Gastrocnemius medialis (tissue), 4 donors: ENCODE measurements at regions not wholly inside any gene's neighbourhood (a gene's known extent, or its start where the extent isn't known, plus 50 kb on each side); places are given as distances from the start of the nearest gene placed in this dataset.

ENCODE experiments used
- POLR2A ChIP-seq, 2 donors: fragments of 450-650 bp; IDR thresholded peaks; one replicate each; pipeline ENCODE4 v1.6.1; 2017; ENCODE audit warnings: antibody characterized with exemption in 2 of 2, mild to moderate bottlenecking in 2 of 2, moderate library complexity in 2 of 2
- TF ChIP-seq, protein P1 (sequence below), 5 experiments: fragments of 450-650 bp in 3 of 5; fragments of 200-600 bp in 2 of 5; sonication (generic) in 2 of 5; IDR thresholded peaks in 4 of 5; conservative IDR thresholded peaks in 1 of 5; 1 replicate in 4 of 5; 2 replicates in 1 of 5; pipeline ENCODE4 v1.5.1; 2016 to 2019; ENCODE audit warnings: antibody characterized with exemption in 5 of 5, mild to moderate bottlenecking in 3 of 5, moderate library complexity in 3 of 5

DNA sequence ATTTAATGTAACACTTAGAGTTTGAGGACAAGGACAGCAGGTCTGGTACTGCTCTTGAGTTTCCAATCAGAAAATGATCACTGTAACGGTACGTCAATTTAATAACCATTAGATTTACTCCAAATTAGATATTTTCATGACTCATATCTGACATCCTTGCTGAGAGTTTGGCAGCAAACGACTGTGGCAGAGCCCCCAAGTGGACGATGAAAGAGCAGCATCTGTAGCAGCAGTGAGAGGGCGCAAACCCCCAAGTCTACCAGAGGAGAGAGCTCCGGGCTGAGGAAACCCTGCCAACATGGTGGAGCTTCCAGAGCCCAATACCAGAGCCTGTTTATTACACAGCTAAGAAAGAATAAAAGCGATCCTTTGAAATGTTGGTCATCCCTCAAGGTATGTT lies 73.2 kb upstream of the EPB41L4A start:
- TF ChIP-seq, protein P1, sequence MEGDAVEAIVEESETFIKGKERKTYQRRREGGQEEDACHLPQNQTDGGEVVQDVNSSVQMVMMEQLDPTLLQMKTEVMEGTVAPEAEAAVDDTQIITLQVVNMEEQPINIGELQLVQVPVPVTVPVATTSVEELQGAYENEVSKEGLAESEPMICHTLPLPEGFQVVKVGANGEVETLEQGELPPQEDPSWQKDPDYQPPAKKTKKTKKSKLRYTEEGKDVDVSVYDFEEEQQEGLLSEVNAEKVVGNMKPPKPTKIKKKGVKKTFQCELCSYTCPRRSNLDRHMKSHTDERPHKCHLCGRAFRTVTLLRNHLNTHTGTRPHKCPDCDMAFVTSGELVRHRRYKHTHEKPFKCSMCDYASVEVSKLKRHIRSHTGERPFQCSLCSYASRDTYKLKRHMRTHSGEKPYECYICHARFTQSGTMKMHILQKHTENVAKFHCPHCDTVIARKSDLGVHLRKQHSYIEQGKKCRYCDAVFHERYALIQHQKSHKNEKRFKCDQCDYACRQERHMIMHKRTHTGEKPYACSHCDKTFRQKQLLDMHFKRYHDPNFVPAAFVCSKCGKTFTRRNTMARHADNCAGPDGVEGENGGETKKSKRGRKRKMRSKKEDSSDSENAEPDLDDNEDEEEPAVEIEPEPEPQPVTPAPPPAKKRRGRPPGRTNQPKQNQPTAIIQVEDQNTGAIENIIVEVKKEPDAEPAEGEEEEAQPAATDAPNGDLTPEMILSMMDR (IDR thresholded peaks at IDR 0.05 in 4 of 5, conservative IDR thresholded peaks at IDR 0.05 in 1 of 5): peak in 1 of 5 experiments; percentile 38
- TF ChIP-seq POLR2A (IDR thresholded peaks at IDR 0.05): no peak
